ENCODE measurements at regions not wholly inside any gene's neighbourhood (a gene's known extent, or its start where the extent isn't known, plus 50 kb on each side); places are given as distances from the start of the nearest gene placed in this dataset.
"Not testable (repeated sequence)": the region's sequence is repeated elsewhere in the genome, so short reads cannot be mapped to it uniquely, and the experiment has no call there.

DNA sequence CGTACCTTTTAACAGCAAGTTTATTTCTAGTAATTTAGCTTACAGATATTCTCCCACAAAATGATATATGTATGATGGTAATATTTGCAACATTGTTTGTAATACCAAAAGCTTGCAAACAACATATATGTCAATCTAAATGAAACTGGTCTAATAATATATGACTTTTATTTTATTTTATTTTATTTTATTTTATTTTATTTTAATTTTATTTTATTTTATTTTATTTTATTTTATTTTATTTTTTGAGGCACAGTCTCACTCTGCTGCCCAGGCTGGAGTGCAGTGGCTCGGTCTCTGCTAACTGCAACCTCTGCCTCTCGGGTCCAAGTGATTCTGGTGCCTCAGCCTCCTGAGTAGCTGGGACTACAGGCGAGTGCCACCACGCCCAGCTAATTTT, 94.6 kb upstream of the ABCA1 start:
- DNase-seq (ENCODE audit: low read depth) = not testable (repeated sequence)

GRCh38 chr9:105023788-105024187, 95.8 kb upstream of the ABCA1 start:
- DNase-seq (ENCODE audit: low read depth) = no peak

DNA sequence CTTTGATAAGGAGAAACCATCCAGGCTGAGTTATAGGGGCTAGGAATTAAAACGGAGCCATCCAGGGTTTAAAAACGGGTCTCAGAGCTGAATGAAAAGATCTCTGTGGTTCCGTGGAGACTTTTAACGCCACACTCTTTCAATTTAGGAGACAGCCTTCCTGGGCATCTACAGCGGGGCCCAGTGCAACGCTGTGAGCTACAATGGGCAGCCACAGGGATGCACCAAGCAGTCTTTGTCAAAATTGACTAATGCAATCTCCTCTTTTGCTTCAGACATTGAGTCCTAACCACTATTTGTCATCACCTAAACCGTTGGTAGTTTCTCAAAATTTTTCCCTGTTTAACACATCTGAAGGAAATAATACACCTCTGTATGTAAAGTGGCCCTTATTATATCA, 96.6 kb upstream of the ABCA1 start:
- DNase-seq (ENCODE audit: low read depth) = no peak

- DNase-seq (ENCODE audit: low read depth) = peak; percentile 46
Measured at GRCh38 chr9:105026451-105026850, 98.5 kb upstream of the ABCA1 start.

- DNase-seq (ENCODE audit: low read depth) = no peak
Measured at GRCh38 chr9:105027084-105027483, 99.1 kb upstream of the ABCA1 start.

- DNase-seq (ENCODE audit: low read depth) = no peak
Measured at GRCh38 chr9:105030285-105030684, 102.3 kb upstream of the ABCA1 start.

- no peak for DNase-seq (ENCODE audit: low read depth)
Measured at GRCh38 chr9:105037139-105037538, 109.2 kb upstream of the ABCA1 start.

GRCh38 chr9:105038051-105038450, 110.1 kb upstream of the ABCA1 start:
- DNase-seq (ENCODE audit: low read depth) = no peak

- DNase-seq (ENCODE audit: low read depth) = peak; percentile 29
Measured at GRCh38 chr9:105039175-105039799, 111.3 kb upstream of the ABCA1 start.

DNA sequence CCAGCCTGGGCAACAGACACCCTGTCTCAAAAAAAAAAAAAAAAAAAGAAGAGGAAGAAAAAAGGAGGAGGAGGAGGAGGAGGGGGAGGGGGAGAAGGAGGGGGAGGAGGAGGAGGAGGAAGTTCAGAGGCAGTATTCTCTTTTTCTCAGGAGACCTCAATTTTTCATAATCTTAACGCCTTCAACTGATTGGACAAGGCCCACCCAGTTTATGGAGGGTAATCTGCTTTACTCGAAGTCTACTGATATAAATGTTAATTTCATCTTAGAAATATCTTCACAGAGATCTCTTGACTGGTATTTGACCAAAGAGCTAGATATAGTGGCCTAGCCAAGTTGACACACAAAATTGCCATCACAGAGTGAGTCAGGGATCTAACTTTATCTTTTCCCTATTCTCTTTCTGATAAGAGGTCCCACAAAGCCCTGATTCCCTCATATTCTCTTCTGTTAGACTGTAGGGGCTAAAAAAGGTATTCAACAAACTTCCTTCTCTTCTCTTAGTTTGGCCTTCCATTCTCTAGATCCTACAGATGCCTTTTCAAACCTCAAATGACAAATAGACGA, 115.5 kb upstream of the ABCA1 start:
- DNase-seq (ENCODE audit: low read depth) = no peak

DNA sequence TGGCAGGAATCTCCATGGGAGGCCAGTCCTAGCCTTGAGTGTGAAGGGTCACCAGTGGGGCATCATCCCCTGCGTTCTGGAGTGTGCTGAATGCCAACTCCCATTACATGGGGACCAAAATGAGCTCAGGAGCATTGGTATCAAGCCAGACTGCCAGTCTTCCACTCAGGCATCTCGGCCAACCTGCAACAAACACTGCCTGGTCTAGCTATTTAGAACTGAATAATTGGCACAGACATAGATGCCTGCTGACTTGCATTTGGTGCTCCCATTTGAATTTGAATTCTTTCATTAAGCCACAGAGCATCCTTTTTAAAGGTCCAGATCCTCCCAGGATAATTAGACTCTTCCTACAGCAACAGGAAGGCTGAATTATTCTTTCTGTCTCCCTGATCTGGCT, 116.6 kb upstream of the ABCA1 start:
- no peak for DNase-seq (ENCODE audit: low read depth)

GRCh38 chr9:105046907-105047741, 119.2 kb upstream of the ABCA1 start:
- no peak for DNase-seq (ENCODE audit: low read depth)

DNA sequence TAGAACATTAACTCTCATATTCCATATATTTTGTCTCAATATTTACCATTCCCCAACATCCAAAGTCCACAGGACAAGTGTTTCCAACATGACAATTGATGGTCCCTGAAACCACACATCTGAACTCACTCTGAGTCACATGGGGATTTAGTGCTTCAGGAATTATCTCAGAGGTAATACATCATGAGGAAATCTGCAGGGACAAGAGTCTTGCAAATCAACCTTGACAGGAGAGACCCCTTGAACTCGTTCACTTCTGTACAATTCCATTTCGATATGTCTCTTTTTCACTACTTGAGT, 119.7 kb upstream of the ABCA1 start:
- DNase-seq (ENCODE audit: low read depth) = peak; percentile 23

DNA sequence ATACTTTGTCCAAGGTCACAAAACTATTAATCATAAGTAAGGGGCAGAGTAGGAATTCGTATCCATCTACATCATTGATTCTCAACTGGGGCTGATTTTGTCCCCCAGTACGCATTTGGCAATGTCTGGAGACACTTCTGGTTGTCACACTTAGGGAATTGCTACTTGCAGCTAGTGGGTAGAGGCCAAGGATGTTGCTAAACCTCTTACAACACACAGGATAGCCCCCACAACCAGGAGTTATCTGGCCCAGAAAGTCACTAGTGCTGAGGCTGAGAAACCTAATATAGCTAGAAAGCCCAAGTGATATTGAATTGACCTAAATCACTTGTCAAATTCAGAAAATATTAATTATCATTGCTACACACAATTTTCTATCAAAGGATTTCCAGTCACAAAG, 120.4 kb upstream of the ABCA1 start:
- DNase-seq (ENCODE audit: low read depth) = no peak

DNA sequence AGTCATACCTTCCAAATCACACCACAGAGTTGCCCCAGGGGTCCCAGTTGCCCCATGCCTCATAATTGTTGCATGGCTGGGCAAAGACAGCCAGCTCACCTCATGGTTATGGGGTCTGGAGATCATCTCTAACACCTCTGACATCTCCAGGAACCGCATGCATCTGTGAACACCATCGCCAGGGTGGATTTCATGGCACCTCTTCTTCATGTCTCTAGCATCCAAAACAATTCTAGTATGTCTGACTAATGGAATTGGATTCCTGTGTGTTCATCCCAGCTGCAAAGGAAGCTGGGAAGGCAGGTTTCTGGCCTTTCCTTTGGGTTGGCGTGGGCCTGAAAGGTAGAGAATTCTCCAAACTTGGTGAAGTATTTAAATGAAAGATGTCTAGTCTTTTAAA, 122.3 kb upstream of the ABCA1 start:
- DNase-seq (ENCODE audit: low read depth) = no peak

DNA sequence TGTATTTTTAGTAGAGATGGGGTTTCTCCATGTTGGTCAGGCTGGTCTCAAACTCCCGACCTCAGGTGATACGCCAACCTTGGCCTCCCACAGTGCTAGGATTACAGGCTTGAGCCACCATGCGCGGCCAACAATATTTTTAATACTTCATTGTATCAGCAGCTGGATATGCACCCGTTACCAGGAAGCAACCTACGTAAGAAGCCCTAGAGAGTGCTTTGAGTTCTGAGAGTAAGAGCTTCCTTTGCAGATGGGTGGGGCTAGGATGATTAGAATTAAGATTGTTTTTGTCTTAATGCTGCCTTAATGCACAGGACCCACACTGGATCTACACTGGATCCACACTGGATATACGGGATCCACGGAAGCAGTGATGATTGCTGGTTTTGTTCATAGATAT, 123.9 kb upstream of the ABCA1 start:
- DNase-seq (ENCODE audit: low read depth) = no peak

GRCh38 chr9:105052346-105052745, 124.4 kb upstream of the ABCA1 start:
- DNase-seq (ENCODE audit: low read depth) = no peak

GRCh38 chr9:105053209-105053652, 125.3 kb upstream of the ABCA1 start:
- DNase-seq (ENCODE audit: low read depth) = peak; percentile 86

DNA sequence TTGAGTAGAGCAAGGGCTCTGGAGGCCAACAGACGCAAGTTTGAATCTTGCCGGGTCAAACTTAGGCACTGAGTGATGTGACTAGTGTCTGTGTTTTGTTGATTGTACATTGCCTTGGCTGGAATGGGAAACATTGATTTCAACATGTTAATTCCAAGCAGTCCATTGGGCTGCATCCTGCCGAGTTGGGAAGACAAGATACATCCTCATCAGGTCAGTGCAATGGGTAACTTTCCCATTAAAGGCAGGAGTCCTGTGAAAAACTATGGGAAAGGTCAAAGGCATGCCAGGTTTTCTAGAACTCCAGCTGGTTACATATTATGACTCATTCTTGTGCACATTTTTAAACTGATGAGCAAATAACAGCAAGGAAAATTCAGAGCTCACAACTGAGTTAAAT, 126.5 kb upstream of the ABCA1 start:
- peak; percentile 83 for DNase-seq (ENCODE audit: low read depth)

DNA sequence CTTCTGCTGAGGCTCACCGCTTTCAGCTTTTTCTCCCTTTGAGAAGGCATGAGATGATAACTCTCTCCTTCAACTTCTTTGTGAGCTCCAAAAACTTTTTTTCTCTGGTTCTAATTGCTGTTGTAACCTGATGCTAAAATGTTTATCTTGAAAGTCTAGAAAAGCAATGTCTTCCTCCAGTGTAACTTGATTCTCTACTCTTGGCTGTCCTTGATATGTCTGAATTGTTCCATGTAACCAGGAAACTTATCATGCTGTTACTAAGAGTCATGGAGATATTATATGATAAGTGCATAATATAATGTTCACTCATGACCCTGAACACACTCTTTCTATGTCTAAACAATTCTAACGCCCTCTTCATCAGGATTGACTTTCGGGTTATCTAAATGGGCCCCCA, 128.0 kb upstream of the ABCA1 start:
- DNase-seq (ENCODE audit: low read depth) = peak; percentile 30

- DNase-seq (ENCODE audit: low read depth) = no peak
Measured at GRCh38 chr9:105057551-105057950, 129.6 kb upstream of the ABCA1 start.

- DNase-seq (ENCODE audit: low read depth) = no peak
Measured at GRCh38 chr9:105059252-105059651, 131.3 kb upstream of the ABCA1 start.

DNA sequence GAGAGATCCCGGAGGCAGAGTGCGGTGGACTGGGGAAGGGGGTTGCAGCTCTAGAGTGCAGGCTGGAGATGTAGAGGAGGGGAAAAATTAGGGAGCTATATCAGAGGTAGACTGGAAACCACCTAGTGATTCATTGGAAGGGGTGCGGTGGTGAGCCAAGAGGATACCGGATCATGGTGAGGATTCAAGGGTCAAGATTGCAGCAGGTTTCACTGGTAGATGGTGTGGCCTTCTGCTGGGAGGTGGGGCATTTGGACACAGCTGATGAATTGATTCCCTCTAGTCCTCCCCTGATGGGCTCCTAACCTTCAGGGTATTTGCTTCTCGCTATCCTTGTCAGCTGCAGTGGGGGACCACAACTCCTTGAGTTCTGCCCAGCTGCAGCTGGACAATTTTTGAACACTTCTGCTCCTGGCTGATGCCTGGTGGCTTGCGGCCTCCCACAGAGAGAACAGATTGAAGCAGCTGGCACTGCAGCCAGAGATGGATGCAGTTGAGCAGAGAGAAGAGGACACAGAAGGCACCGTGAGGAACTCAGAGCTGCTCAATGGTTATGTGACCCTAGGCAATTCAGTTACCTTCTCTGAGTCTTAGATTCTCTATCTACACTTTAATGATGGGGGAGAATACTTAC, 134.4 kb upstream of the ABCA1 start:
- peak; percentile 47 for DNase-seq (ENCODE audit: low read depth)

All from LHCN-M2 (cell line).